Jurkat, Clone E6-1 (cell line): ENCODE measurements at regions not wholly inside any gene's neighbourhood (a gene's known extent, or its start where the extent isn't known, plus 50 kb on each side); places are given as distances from the start of the nearest gene placed in this dataset.

Experiments
- DNase-seq: peaks from one replicate; pipeline ENCODE4 v3.0.0-alpha.2; 2011; ENCODE audit warnings: low read depth, low spot score
- H3K4me3 ChIP-seq: 2 replicates; pipeline ENCODE4 v1.5.1; 2011; ENCODE audit warnings: mild to moderate bottlenecking, low read length, control low read depth, moderate library complexity

DNA sequence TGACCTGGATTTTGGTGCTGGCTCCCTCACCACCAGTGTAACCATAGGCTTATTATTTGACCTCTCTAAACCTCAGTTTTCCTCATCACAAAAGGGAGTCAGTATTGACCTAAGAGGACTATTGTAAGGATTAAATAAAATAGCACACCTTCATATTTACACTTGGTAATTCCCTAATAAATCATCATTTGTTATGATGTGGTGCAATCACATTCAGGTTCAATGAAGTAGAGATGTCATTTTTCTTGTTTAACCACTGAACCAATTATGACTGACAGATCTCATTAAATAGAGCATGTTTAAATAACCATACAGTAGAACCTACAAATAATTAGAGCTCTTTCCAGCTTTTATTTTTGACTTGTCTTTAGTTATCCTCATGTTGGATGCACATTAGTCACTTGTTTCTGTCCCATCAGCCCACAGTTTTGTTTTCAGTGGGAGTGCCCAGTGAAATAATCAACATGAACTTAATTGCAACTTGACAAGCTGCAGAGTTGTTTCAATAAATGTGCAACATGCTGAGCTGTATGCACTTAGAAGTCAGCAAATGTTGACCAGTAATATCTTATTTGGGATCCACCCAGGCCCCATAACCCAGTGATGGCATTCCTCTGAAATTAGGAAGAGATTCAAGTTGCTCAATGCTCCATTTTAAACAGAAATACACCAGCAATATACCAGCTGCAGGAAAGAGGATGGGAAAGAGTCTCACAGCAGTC lies 451.7 kb upstream of the MARCKS start:
- H3K4me3 ChIP-seq: no peak overlapping the region
- no peak for DNase-seq

DNA sequence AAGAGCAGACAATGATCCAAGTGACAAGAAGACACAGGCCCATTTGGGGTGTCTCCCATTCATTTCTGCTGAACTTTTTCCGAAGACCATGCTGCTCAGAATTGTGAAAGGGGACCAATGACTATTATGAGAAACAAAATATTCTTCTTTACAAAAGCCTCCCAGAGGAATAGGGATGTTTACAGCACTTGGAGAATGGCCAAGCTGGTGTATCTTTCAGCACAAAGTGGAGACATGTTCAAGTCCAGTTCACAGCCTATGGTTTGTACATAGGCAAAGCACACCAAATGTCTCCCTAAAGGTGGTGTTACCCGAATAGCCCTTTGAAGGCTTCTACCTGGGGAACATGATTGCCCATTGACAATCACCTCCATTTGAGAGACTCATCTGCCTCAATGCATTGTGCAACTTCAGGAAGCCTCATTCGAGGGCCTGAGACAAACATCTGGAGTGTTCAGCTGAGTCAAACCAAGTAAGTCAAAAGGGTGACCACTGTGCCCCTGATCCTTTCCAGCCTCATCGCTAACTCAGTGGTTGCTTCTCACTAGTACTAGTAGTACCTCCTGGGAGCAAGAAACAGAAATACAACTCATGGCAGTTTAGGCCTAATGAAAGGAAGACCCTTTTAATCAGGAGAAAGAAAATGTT lies 451.0 kb upstream of the MARCKS start:
- H3K4me3 ChIP-seq: no peak overlapping the region
- DNase-seq: no peak

DNA sequence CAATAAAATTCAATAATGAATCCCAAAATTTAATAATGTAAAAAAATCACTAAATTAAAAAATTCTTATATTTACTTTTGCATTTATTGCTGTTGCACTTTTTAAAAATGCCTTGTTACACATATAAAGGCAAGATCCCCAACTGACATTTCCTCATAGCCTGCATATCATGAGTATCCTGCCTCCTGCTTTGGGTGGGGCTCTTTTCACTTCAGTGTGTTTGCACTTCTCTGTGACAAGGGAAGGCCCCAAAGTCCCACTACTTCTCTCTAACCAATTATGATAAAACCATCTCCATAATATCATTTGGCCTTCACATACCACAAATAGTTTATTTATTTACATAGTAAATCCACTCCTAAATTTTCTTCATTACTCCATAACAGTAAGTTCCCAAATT lies 446.1 kb upstream of the MARCKS start:
- no peak overlapping the region for H3K4me3 ChIP-seq
- DNase-seq: no peak

DNA sequence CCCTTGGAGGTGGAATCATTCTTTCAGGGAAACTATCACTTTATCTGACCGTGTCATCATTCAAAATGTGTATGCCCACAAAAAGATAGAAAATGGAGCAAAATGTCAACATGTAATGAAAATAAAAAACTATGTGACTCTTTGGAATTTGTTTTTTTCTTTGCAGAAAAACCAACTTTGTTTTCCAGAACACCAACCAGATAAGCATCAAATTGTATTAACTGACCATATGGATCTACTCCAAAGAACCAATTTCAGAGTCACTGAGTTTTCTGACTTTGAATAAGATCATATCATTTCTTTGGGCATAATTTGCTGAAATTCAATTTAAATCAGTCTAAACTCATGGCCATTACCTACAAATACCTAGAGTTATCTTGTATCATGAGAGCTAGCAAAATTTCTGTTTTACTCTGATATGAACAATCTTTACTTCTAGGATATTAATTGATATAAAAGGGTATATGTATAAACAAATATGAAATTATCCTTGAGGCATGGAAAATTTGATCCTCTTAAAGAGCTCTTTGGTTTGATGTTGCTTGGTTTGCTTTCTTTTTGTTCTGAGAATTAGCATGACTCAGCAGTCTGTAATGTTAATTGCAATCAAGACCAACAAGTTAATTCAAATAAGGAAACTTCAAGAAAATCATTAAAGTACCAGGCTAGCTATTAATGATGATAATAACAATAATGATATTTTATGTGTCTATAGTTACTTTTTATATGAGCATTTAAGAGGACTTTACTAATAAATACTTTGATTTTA lies 444.4 kb upstream of the MARCKS start:
- no peak overlapping the region for H3K4me3 ChIP-seq
- DNase-seq: no peak

GRCh38 chr6:113414511-113414910 lies 442.6 kb upstream of the MARCKS start:
- no peak for DNase-seq
- no peak overlapping the region for H3K4me3 ChIP-seq

GRCh38 chr6:113416170-113416569 lies 441.0 kb upstream of the MARCKS start:
- DNase-seq: no peak

DNA sequence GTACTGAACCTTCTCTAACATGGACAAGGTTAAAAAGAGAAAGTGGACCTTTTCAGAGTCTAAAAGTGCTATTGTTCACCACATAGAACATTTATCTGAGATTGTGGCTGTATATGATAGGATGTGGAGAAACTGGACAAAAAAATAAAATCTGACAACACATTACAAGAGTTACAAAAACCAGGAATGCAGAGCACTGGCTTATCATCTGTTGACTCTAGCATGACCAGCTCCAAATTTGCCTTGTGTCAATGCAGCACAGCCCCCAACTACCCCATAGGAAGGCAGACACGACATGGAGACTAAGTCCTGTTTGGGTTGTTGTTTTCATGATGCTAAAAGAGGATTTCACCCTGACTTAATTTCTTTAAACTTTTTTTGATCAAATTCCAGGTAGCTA lies 436.9 kb upstream of the MARCKS start:
- no peak overlapping the region for H3K4me3 ChIP-seq
- DNase-seq: no peak

More at GRCh38 chr6:113416170-113416569, 441.0 kb upstream of the MARCKS start:
- no peak overlapping the region for H3K4me3 ChIP-seq

GRCh38 chr6:113421997-113422396 lies 435.1 kb upstream of the MARCKS start:
- no peak for DNase-seq
- no peak overlapping the region for H3K4me3 ChIP-seq

- no peak overlapping the region for H3K4me3 ChIP-seq
- DNase-seq: no peak
Measured at GRCh38 chr6:113423956-113424355, 433.2 kb upstream of the MARCKS start.

- no peak overlapping the region for H3K4me3 ChIP-seq
- no peak for DNase-seq
Measured at GRCh38 chr6:113425977-113426660, 431.0 kb upstream of the MARCKS start.

- no peak overlapping the region for H3K4me3 ChIP-seq
- no peak for DNase-seq
Measured at GRCh38 chr6:113427617-113428016, 429.5 kb upstream of the MARCKS start.

GRCh38 chr6:113428702-113429101 lies 428.4 kb upstream of the MARCKS start:
- H3K4me3 ChIP-seq: no peak overlapping the region
- no peak for DNase-seq

DNA sequence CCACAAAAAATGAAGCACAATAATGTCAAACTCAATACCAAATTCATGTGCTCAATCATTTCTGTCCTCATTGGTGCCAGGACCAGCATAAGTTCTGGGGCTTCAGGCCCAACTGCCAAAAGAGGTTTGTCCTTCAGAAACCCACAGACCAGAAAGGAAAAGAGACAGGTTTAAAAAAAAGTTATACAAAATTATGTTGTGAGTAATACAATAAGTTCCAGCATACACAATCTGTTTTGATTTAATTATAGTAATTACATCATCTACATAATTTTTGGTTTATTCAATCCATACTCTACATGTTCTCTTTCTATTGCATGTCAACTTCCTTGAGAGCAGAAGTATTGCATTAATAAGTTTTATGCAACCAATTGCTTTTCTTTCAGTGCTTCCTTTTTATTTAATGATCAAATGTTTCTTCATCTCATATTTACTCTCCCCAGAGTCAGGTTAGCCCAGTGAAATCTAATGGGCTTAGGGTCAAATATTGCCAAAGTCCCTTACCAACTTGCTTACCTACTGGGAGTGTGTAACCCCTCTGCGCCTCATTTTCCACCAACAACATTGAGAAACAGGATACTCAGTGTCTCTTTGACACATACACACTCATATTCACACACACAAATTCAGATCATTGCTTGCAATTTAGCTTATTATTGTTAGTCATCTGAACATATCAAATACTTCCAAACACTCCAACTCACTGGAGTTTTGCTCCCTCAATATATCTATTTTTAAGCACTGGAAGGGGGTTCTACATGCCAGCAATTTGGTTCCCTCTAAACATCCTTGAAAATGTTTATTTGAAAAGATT lies 424.4 kb upstream of the MARCKS start:
- no peak for DNase-seq

GRCh38 chr6:113433335-113433991 lies 423.7 kb upstream of the MARCKS start:
- no peak for DNase-seq
- no peak overlapping the region for H3K4me3 ChIP-seq

More for the DNA sequence above, 424.4 kb upstream of the MARCKS start:
- H3K4me3 ChIP-seq: no peak overlapping the region

DNA sequence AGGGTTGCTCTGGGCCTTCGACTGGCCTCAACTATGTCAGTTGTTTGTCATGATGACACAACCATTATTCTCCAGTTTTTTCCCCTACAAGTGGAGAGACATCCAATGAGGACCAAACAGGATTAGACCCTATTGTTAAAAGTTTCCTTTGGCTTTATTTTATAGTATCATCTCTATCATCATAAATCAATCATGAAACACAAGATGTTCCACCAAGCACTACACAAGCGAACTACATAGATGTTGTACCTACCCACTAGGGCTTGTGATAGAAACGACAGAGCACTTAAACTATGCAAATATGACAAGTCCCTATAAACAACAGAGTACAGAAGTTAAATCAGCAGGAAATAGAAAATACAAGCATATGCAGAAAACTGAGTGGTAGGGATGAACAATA lies 422.5 kb upstream of the MARCKS start:
- no peak for DNase-seq
- H3K4me3 ChIP-seq: no peak overlapping the region

DNA sequence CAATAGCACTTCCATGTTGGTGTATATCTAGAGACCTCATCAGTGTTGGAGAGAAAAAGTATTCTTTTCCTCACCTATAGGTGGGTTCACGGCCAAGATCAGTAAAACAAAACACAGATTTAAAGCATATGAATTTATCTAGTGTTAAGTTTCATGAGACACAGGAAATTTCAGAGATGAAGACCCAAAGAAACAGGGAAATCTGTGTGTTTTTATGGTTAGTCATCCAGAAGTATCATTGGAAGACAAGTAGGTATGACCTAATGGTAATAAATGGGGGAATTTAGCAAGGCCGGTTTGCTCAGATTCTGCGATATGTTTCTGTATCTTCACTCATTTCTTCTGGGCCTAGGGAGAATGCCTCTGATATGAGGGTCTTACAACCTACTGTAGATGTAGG lies 419.6 kb upstream of the MARCKS start:
- H3K4me3 ChIP-seq: no peak overlapping the region
- DNase-seq: no peak

DNA sequence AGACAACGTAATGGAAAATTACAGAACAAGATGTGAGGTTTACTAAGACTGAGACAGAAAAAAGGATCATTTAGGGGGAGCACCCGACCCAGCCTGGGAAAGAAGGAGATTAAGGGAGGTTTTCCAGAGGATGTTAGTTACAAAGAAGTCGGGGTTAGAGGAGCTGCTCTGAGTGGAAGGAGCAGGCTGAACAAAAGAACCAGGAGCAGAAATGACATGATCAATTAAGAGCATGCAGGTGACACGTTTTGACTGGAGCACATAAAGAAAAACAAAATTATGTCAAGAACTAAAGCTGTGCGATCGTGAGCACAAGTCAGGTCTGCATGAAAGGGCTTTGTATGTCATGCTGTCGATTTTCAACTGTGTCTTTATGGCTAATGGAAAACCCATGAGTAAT lies 417.3 kb upstream of the MARCKS start:
- no peak for DNase-seq
- H3K4me3 ChIP-seq: no peak overlapping the region

GRCh38 chr6:113442040-113442439 lies 415.1 kb upstream of the MARCKS start:
- DNase-seq: no peak
- no peak overlapping the region for H3K4me3 ChIP-seq
